ENCODE measurements at regions not wholly inside any gene's neighbourhood (a gene's known extent, or its start where the extent isn't known, plus 50 kb on each side); places are given as distances from the start of the nearest gene placed in this dataset.

DNA sequence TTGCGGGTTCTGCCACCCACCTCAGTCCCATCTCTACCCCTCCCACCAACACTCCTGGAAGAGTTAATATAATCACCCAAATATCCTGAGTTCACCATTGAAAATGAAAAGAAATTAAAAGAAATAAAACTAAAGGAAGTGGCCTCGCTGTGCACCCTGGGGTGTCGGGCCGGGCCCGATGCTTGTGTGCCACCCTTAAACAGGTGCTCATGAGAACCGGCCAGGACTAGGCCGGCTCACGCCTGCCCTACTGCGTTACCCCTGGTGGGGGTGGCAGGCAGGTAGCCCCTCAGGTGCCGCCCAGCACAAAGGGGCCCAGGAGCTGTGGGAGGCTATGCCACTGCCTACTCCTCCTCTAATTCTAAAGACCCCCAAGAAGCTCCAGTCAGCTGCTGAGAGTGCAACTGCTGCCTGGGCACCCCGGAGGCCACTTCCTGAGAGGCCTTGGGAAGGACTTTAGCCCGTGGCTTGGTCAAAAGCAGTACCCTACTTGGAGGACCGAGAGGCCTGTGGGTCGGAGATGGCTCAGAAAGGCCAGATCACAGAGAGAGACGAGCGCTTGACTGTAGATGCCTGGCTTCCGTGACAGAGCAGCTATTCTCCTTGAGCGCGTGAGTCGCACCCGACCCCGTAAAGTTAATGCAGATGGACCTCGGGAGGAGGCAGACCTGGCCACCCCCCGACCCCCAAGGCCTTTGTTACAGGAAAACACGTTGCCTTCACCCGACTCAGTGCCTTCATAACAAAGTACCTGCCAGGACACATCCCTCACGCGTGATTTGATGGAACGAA lies 51.0 kb upstream of the PPP2R2D start:
- Histone ChIP-seq H3K4me3 (no peak overlapping the region), H3K4me1 (no peaks in the 10 kb centered on the region), H3K9me3 (no peaks in the 10 kb centered on the region), H3K27me3 (no peaks in the 10 kb centered on the region), H3K36me3 (no peaks in the 10 kb centered on the region), H3K27ac (no peak overlapping the region)
- WGBS, 2 donors = 82 to 84% methylated on average over 27 to 29 of the region's 29 CpGs
- no peak for DNase-seq (ENCODE audit: low spot score in 2 of 2)
- TF ChIP-seq EP300 (IDR thresholded peaks at IDR 0.05) = no peak

DNA sequence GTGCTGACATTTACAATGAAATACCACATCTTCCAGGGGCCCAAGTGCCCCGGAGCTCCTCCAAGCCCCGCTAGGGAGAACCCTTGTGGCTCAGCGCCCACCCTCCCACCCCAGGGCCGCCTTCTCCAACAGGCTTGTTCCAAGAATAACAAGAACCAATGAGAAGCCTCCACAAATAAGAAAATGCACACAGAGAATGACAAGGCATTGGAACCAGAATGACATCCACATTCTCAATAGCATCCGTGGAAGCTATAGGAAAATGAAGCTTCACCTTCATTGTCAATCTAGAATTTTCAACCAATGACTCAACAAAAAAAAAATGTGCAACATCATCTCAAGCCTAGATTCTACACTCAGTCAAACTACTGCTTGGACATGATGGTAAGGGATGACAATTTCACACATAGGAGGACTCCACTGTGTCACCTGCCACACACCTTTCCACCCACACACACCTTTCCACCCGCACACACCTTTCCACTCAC lies 50.4 kb upstream of the PPP2R2D start:
- H3K4me3 ChIP-seq = no peak overlapping the region
- WGBS, 2 donors = 55 to 63% methylated on average over 6 of the region's 6 CpGs
- H3K27me3 ChIP-seq = no peaks in the 10 kb centered on the region
- no peak for DNase-seq (ENCODE audit: low spot score in 2 of 2)
- H3K4me1 ChIP-seq = no peaks in the 10 kb centered on the region
- H3K27ac ChIP-seq = no peak overlapping the region
- H3K9me3 ChIP-seq = no peaks in the 10 kb centered on the region
- TF ChIP-seq POLR2A (IDR thresholded peaks at IDR 0.05) (no peak), EP300 (IDR thresholded peaks at IDR 0.05) (no peak)
- TF ChIP-seq, protein P1, sequence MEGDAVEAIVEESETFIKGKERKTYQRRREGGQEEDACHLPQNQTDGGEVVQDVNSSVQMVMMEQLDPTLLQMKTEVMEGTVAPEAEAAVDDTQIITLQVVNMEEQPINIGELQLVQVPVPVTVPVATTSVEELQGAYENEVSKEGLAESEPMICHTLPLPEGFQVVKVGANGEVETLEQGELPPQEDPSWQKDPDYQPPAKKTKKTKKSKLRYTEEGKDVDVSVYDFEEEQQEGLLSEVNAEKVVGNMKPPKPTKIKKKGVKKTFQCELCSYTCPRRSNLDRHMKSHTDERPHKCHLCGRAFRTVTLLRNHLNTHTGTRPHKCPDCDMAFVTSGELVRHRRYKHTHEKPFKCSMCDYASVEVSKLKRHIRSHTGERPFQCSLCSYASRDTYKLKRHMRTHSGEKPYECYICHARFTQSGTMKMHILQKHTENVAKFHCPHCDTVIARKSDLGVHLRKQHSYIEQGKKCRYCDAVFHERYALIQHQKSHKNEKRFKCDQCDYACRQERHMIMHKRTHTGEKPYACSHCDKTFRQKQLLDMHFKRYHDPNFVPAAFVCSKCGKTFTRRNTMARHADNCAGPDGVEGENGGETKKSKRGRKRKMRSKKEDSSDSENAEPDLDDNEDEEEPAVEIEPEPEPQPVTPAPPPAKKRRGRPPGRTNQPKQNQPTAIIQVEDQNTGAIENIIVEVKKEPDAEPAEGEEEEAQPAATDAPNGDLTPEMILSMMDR (IDR thresholded peaks at IDR 0.05) = no peak
- H3K36me3 ChIP-seq = no peaks in the 10 kb centered on the region
